COR-L47 (cell line): ENCODE measurements at regions not wholly inside any gene's neighbourhood (a gene's known extent, or its start where the extent isn't known, plus 50 kb on each side); places are given as distances from the start of the nearest gene placed in this dataset.
A peak's percentile ranks its signal among the peaks of the same experiment; 100 is the strongest.

Experiments used
- DNase-seq: peaks from one replicate; lab custom pipeline; 2025; lab: John Stamatoyannopoulos, UW

DNA sequence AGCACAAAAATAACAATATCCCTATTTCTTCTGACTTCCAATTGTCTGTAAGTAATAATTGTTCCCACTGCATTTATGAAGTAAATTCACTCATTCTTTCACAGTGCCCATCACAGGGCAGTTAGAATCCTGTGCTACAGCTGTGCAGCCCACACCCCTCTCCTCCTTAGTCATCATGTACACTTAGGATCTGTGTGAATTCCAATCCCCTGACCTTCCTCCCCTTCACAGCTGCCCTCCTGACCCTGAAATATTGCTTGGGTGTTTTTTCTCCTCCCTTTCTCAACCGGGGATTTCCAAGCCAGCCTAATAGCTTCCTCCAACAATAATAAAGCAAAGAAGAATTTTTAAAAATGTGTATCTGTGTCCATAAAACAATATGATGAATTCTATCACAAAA is 91.5 kb upstream of the BEND6 start:
- no peak for DNase-seq

DNA sequence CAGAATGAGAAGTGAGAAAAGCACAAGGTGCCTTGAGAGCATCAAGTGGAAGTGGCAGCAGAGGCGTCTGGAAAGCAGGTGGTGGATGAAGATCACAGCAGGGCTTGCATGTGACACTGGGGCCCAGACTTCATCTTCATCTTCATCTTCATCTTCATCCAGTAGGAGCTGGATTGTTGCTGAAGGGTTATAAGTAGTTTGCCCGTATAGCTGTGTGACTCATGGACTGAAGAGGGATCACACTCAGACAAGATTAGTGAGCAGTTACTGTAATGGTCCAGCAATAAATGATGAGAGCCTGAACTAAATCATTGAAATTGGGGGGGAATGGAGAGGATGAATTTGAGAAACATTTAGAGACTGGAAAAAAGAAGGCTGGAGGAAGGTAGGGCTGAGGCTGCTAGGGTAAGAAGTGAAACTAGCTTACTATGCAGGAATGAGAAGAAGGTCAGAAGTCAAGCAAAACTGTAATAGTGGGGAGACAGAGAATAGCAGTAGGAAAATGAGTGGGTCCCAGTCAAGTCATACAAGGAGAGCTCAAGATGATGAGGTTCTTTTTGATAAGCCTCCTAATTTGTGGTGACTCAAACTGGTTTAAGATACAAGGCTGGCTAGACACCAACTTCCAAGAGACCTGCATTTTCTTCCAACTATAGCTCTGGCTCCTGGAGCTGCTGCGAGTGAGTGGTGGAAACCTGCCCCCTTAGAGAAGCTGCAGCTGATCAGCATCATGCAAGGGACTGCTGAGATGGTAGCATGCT is 92.3 kb upstream of the BEND6 start:
- DNase-seq: no peak

DNA sequence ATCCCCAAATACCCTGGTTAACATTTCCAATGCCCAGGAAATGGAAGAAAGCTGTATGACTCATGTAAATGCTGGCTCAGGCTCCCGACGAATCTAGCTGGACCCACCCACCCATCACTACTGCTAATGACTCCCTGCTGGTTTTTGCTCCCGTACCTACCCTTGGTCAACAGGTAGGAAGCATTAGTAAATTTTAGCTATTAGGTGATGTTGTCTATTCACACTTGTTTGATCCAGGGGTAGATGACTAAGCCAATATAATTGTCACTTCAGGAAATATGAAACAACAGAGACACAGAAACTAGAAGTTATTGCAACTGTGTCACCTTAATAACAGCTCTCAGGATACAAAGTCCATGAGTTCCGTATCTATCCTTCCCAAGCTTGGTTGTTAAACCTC is 94.4 kb upstream of the BEND6 start:
- DNase-seq: no peak

DNA sequence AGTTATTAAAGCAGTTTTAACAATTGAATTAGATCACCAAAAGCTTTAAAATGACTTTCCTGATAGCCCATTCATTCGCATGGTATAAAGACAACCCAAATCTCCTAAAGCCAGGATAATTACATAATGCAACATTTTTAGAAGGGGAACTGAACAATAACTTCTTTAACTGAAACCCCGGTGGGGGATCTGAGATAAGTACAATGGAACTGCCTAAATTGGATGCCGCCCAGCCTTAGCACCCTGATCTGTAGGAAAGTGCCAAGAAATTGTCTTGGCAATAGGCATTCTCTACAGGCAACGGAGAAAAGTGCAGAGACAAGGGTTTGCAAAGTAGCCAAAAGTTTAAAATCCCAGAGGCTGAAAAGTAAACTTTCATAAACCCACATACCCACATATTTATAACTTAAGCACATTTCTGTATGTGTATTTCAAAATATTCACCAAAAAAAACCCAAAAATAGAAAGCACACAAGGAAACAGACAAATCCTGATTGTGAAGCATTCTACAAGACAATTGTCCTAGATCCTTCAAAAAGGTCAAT is 98.8 kb upstream of the BEND6 start:
- DNase-seq: peak; percentile 46

DNA sequence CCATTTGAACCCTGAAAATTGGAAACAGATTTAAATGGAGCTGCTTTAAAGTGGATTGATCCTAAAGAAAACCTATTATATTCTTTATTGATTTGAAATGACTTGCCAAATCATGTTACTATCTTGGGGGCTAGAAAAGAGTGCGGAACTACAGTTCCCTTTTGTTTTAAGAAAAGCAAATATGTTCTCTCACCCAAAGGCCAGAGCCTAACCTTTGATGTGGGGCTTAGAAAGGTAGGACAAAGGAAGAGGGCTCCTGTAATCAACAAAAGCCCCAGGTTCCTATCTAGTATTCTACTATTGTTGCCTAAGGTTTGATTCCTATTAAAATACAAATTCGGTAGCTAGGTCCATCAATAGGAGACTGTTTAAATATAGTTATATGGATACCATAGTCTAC is 100.8 kb upstream of the BEND6 start:
- no peak for DNase-seq

DNA sequence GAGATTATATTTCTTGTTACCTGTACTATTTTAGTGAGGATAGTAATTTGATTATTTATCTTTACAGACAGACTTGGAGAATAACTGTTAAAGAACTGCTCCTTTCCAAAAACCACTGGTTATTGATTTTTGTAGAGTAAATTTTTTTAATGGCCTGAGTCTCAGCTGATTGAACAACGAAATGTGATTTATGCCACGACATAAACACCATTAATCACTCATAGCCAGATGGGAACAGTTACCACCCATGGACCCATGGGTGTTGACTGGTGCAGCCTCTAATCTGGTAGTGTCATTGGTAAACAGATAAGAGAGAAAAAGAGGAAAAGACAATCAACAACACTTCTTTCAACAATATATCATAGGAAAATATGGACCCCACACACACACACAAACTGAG is 101.4 kb upstream of the BEND6 start:
- no peak for DNase-seq

DNA sequence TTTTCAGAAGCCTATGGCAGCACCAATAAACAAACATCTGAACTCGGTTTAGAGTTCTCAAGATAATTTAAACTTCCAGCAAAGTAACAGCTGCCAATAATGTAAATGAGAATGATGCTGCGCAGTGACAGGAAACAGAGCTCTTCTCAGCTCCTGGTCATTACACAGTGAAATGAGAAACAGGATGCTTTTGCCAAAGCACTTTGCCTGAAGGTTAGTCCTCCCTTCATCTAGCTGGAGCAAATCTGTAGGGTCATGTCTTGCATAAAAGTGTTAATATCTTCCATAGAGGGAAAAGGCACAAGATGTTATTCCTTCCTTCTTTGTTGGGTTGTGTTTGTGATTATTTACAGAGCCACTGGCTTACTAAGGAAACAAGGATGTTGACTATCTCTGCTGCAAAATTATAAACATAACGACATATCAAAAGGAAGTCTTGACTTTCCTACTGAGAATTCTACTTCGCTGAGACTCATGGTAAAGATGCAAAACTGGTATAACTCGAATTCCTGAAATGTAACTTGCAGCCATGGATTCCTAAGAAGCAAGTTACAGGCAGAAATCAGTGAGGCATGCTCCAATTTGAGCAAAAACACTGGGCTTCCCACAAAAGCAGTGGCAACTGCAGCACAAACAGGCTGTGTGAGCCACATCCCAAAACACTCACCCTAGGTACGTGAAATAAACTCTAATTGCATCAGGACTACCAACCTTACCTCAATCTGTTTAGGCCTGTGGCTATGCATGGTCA is 102.5 kb upstream of the BEND6 start:
- DNase-seq: no peak

DNA sequence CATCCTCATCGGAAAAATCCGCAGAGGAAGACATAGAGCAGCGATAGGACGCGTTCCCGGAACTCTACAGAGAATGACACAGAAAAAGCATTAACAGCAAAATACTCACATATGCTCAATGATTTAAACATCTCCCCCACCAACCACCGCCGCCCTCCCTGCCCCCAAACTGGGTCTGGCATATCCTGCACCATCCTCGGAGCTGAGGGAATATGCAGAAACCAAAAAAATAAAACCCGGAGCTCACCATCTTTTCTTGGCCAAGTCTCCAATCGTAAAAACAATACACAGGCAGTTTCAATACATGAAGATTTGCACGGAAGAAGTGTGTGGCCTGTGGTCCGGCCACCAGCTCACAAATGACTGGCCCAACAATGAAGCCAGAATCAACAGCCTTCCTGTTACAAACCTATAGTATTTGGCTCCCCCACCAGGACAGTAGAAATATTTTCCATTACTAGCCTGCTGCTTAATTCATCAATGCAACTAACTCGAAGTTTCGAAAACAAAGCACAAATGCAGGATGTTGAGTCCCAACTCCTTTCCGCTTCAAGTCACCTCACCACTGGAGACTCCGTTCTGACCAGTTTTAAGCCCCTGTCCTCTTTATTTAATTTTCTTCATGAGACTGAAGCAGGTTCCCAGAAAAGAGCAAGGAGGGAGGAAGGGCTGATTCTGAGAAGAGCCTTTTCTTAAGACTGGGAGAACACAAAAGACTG is 103.2 kb upstream of the BEND6 start:
- DNase-seq: peak; percentile 62

DNA sequence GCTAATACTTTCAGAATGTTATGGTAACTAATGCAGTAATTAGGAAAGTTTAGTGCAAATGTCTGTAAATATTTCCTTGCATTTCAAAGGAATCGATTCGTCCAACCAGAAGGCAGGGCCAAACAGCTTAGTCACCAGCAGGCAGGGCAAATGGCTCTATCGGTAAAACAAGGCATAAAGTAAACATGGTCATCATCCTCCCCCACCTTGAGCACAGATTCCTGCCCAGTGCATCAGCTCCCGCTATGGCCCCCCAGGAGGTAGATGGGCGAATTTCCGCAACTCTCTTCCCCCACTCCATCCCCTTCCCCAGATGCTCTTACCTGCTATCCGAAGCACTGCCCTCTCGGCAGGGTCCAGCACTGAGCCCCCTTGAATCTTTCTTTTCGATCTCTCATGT is 103.8 kb upstream of the BEND6 start:
- no peak for DNase-seq

DNA sequence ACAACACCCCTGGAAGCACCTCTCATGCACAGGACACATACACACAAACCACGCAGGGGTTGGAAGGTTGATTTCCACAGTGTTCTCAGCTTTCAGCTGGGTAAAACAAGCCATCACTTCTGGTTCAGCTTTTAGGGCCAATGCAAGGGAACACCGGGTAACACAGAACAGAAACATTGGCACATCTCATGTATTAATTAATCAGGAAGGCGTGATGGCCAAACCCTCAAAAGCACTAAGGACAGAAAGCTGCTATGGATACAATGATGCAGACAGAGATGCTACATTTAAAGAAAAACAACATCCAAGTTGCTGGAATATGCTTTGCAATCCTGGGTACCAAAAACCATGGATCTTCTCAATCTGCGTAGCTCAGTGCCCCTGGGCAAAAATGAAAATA is 104.3 kb upstream of the BEND6 start:
- DNase-seq: no peak

DNA sequence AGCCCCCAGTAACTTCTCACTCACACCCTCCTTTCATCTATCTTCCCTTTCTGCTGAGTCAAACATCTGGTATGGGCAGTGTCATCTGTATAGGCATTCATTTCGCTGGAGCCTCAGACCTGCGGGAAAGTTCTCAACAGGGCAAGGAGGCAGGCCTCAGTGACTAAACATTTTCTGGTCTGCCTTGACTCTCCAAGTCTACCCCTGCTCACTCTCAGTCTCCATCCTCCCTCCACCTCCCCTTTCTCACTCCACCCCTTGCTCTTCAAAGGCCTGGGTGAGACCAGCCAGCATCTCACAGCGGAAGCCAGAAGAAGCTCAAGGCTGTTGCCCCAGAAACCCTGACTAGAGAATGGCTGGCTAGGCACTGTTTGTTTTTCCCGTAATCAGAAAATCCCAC is 105.0 kb upstream of the BEND6 start:
- DNase-seq: no peak

DNA sequence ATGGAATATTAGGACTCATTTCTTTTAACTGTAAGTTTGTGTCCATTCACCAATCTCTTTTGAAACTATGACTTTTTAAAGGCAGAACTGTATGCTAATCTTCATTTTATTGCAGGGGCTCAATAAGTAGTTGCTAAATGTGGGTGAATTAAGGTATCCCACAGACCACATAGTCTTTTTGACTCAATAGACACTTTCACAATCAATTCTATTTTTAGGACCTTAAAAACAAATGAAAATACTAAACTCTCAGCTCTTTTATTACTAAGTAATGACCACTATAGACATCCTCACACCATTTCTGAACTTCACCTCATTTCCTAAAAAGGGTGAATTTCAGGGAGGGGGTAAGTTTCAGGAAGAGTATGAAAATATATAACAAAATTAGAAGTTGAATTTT is 106.8 kb upstream of the BEND6 start:
- DNase-seq: no peak

DNA sequence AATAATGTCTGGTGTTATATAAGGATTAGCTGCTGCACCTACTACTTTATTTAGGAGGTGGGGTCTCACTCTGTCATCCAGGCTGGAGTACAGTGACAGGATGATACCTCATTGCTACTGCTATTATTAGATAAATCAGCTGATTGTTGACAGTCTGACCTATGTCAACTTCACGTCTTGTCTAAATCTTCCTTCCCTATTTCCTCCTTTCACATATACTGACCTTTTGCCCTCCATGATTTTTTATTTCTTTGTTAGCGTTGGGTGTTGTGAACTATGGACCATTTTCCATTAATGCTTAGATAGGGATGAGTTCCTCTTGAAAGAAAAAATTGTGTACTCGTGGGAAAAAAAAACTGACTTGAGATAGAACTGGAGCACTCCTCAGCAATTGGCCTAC is 109.9 kb upstream of the BEND6 start:
- no peak for DNase-seq

DNA sequence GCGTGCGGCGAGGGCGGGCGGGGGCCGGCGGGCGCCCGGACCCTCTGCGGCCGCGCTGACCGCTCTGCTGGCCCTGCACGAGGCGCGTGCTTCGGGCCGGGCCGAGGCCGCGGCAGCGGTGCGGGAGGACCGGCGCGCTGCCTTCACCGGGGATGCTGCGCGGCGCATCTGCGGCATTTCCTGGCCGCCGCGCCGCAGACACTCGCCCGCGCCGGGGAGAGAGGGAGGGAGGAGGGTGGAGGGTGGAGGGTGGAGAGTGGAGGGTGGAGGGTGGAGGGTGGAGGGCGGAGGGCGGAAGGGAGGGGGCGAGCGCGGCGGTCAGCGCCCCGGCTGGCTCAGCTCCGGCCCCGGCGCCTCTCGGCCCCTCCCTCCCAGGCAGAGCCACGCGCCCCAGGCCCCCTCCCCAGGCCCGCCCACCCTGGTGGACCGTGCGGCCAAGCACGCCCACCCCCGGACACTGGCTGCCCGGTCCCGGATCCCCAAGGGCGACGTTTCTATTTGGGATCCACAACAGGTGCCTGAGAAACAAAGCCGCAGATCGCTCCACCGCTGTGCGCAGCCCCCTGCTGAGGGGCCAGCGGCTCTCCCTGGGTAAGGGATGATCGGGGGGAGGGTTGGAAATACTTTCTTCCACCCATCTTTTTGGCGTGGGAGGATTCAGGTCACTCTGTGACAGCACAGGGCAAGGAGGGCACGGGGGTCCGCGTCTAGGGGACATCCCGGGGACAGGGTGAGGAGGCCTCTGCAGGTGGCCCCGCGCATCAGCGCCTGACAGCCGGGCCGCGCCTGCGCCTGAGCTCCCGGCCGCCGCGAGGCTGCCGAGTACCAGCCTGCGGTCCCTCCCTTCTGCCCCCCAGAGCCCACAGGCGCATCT is 111.2 kb upstream of the BEND6 start:
- DNase-seq: peak; percentile 87

DNA sequence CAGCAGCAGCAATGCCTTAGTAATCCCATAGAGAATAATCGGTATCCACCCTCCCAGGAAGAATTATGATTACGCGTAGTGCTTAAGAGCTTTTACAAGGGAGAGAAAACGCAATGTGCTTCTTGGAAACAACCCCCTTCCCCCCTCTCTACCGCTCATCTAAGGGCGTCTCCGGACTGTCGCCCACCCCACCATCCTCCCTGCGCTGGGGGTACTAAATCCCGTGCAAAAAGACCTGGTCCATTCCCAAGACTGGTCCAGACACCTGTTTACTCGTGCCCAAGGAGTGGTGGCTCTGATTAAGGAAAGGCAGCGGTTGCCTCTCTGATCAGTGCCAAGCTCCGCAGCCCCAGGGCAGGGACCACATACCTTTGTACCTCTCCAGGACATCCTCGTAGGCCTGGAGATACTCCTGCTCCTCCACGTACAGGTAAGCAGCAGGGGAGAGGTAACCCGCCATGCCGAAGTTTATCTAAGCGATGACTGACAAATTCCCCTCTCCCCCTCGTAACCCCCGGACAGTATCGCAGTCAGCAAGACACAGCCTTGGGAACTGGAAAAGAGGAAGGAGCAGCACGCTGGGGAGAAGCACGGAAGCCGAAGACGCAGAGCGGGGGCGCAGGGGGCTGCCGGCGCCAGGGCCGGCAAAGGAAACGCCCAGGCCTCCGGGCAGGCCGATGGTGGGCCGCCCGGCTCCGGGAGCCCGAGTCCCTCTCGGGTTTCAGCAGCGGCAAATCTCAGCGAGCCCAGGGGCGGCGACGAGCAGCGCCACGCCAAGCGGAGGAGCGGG is 112.0 kb upstream of the BEND6 start:
- peak; percentile 66 for DNase-seq

DNA sequence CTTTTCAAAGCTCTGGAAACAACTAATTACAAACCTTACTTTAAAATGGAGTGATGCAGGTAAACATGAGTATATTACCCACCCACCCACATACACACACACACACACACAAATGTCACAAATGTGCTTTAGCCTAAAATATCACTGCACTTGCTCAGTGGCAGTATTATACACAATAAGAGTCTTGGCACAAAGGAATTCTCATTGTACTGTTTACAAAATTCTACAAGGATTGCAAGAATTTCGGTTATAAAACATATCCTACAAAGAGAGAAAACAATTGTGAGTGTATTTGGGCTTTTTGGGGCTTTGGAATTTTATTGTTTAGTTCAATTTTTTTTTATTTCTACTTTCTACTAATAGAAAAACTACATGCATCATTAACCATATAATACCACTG is 113.2 kb upstream of the BEND6 start:
- no peak for DNase-seq

DNA sequence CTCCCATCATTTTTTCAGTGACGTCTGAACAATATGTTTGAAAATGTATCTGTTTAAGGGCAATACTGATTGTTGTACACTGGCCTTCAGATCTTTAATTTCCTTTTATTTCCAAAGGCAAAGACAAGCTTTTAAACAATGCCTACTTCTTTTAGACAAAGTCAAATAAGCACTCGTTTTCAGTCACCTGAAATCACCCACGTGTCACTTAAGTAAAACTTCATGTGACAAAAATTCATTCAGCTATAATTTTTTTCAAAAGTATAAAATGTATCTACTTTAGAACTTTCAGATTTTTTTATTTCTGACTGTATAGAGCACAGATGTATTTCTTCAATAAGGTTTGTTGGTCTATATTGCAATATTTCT is 113.5 kb upstream of the BEND6 start:
- DNase-seq: no peak

DNA sequence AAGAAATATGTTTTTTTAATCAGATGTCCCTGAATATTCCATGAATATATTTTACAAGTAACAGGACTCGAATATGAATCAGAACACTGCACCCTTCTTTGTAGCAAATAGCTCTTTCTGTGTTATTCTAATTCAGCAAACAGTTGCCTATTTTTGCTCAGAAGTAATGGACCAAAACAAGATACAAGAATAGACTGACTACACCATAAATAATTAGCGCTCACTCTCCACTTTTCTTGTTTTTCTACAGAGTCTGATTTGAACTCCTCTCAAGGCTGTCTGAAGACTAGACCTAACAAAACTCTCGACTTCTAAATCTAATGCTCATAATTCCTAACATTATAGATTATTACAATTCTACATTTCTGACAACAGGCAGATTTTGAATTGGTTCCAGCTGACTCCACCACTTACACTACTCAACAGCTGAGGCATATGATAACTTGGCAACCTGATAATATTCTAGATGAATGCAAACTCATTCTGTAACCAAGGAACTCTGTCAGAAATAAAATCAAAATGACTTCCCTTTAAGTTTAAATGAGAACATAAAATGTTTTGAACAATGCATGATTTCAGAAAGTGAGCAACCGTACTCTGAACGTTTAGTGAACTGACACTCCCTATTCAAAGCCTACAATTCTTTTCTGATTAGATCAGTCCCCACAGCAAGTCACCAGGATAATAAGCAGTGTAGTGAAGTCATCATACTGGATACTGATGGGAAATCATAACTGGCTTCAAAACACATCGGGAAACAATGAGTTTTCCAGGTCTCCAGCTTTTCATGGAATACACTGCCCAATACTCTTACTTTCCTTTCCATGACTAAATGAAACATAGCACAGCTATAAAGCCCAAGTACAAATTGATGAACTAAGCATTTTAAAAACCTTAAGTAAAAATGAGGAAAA is 114.2 kb upstream of the BEND6 start:
- DNase-seq: peak; percentile 20

DNA sequence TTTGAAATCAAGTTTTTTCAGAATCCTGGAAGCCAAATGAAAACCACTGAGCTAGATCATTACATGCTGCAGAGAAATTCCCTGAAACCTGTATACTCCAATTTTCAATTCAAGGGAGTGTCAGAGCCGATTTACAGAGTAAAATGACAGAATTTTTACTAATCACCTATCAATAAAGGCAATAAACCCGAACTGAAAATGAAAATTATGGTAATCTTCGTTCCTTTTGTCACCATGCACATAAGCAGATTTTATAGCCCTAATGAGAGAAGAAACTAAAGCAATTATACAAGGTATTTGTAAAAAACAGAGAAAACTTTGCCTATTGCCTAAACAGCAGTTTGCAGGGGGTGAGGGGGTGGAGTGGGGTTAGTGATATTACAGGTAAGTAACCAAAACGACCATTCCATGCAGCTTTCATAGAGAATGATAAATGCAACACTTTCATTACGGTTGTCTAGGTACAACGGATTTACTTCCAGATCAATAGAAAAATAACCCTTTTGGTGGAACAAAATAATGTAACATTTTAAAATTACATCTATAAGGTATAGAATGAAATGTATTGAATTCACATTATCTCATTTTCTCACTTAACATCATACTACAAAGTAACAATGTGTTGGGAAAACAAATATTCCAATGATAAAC is 115.2 kb upstream of the BEND6 start:
- no peak for DNase-seq
